Panc1 (cell line): ENCODE measurements at regions not wholly inside any gene's neighbourhood (a gene's known extent, or its start where the extent isn't known, plus 50 kb on each side); places are given as distances from the start of the nearest gene placed in this dataset.

Source experiments
- ATAC-seq: fragments of 200-7000 bp; cut with Tn5 transposase; 2 replicates; pipeline ENCODE4 v1.9.1; 2020; ENCODE audit warnings: mild to moderate bottlenecking, moderate library complexity
- BruUV-seq: library from RNA; stranded (reverse); fragments of 400-500 nt; replicated peaks from 2 replicates; lab custom pipeline; 2021; lab: Mats Ljungman, UMichigan
- CTCF ChIA-PET: fragments of 300-600 bp; sonication (Branson Sonifier 250); formaldehyde crosslinking; loops from one replicate; lab custom pipeline; 2022; ENCODE audit warnings: antibody characterized with exemption; lab: Charles Lee
- POLR2A ChIA-PET: fragments of 300-600 bp; sonication (Branson Sonifier 250); formaldehyde crosslinking; loops from one replicate; lab custom pipeline; 2022; ENCODE audit warnings: antibody characterized with exemption; lab: Charles Lee
- DNase-seq: peaks from one replicate; pipeline ENCODE4 v3.0.0-alpha.2; 2010; ENCODE audit warnings: low read depth, low spot score
- H3K27ac ChIP-seq: 2 replicates; pipeline ENCODE4 v1.5.1; 2011; ENCODE audit warnings: mild to moderate bottlenecking, low read length, inconsistent platforms
- H3K27me3 ChIP-seq: fragments of 200-500 bp; sonication (Bioruptor generic); 2 replicates; pipeline ENCODE4 v1.6.0; 2014; ENCODE audit warnings: low read length, inconsistent platforms; ENCODE audit not compliant: control insufficient read depth, insufficient read depth
- H3K36me3 ChIP-seq: fragments of 200-500 bp; sonication (Bioruptor generic); 2 replicates; pipeline ENCODE4 v1.5.1; 2014; ENCODE audit warnings: inconsistent platforms, mild to moderate bottlenecking, low read length, moderate library complexity; ENCODE audit not compliant: control insufficient read depth, insufficient read depth
- H3K4me1 ChIP-seq: 2 replicates; pipeline ENCODE4 v1.5.1; 2011; ENCODE audit warnings: inconsistent platforms, mild to moderate bottlenecking, low read length, moderate library complexity; ENCODE audit not compliant: control insufficient read depth, insufficient read depth
- H3K4me3 ChIP-seq, 2 experiments: 2 replicates each; pipeline ENCODE4 v1.5.1; 2011 to 2012; ENCODE audit warnings: low read depth in 2 of 2, low read length in 2 of 2, mild to moderate bottlenecking in 2 of 2, inconsistent platforms in 1 of 2, moderate library complexity in 1 of 2
- H3K9me3 ChIP-seq: fragments of 200-500 bp; sonication (Bioruptor generic); 2 replicates; pipeline ENCODE4 v1.5.1; 2014; ENCODE audit warnings: low read depth, mild to moderate bottlenecking, inconsistent platforms, low read length, moderate library complexity; ENCODE audit not compliant: control insufficient read depth, insufficient read depth
- POLR2AphosphoS5 ChIP-seq: IDR thresholded peaks from 2 replicates; pipeline ENCODE4 v1.6.1; 2012; ENCODE audit warnings: mild to moderate bottlenecking, low read depth, low read length, moderate library complexity
- SIN3A ChIP-seq: IDR thresholded peaks from 2 replicates; pipeline ENCODE4 v1.6.1; 2012; ENCODE audit warnings: low read depth, mild to moderate bottlenecking, low read length, moderate library complexity, borderline replicate concordance; ENCODE audit not compliant: insufficient read depth
- TCF7L2 ChIP-seq: IDR thresholded peaks from 2 replicates; pipeline ENCODE4 v1.6.1; 2011; ENCODE audit warnings: mild to moderate bottlenecking, low read depth, low read length, inconsistent platforms
- in situ Hi-C: cut with HindIII; loops from 2 replicates; pipeline ENCODE4 v1.10.0; 2016; ENCODE audit warnings: low sequenced_read_pairs, low pct_unique_long_range_greater_than_20kb
- intact Hi-C: fragments of 100-400 bp; cut with micrococcal nuclease; formaldehyde crosslinking; loops from one replicate; pipeline ENCODE4 v1.10.0; 2022; ENCODE audit not compliant: unreplicated experiment
- TF ChIP-seq, protein P1 (sequence below): fragments of 450-650 bp; IDR thresholded peaks from 2 replicates; pipeline ENCODE4 v1.5.1; 2017; ENCODE audit warnings: mild to moderate bottlenecking
- TF ChIP-seq, protein P2 (sequence below), 2 experiments: IDR thresholded peaks; 2 replicates each; pipeline ENCODE4 v1.6.1; 2011 to 2012; ENCODE audit warnings: low read depth in 2 of 2, control low read depth in 1 of 2, low read length in 1 of 2, mild to moderate bottlenecking in 1 of 2, moderate library complexity in 1 of 2; ENCODE audit not compliant: insufficient read depth in 1 of 2

DNA sequence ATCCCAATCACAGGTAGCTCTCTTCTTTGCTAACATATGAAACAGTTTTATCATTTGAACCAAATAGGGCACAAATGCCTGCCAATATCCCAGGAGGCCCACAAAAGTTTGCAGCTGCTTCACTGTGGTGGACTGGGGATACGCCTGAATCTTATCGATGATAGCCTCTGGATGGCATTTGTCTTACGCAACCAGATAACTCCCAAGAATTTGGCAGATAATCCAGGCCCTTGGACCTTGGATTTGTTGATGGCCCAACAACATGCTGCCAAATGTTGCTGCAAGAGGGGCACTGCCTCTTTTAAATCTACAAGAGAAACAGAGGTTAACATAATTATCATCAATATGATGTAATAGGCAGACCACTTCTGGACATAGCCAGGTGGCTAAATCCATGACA is 587.1 kb upstream of the LRRTM4 start:
- Histone ChIP-seq H3K27ac (no peak overlapping the region), H3K4me3 (no peak overlapping the region), H3K9me3 (no peaks in the 10 kb centered on the region), H3K27me3 (no peaks in the 10 kb centered on the region), H3K36me3 (no peaks in the 10 kb centered on the region), H3K4me1 (no peaks in the 10 kb centered on the region)
- no TSS peak for BruUV-seq
- ATAC-seq, result no peak
- no peak for DNase-seq
- ChIA-PET POLR2A (interaction anchor here (0.6 kb wide), 1 partner anchor 192 kb away, joined by 6 read pairs; no protein-coding TSS in a partner anchor), CTCF (no interaction called here)
- in situ Hi-C loops, result no loop called here
- TF ChIP-seq TCF7L2 (no peak), POLR2AphosphoS5 (no peak), SIN3A (no peak)
- TF ChIP-seq, protein P1, sequence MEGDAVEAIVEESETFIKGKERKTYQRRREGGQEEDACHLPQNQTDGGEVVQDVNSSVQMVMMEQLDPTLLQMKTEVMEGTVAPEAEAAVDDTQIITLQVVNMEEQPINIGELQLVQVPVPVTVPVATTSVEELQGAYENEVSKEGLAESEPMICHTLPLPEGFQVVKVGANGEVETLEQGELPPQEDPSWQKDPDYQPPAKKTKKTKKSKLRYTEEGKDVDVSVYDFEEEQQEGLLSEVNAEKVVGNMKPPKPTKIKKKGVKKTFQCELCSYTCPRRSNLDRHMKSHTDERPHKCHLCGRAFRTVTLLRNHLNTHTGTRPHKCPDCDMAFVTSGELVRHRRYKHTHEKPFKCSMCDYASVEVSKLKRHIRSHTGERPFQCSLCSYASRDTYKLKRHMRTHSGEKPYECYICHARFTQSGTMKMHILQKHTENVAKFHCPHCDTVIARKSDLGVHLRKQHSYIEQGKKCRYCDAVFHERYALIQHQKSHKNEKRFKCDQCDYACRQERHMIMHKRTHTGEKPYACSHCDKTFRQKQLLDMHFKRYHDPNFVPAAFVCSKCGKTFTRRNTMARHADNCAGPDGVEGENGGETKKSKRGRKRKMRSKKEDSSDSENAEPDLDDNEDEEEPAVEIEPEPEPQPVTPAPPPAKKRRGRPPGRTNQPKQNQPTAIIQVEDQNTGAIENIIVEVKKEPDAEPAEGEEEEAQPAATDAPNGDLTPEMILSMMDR, result no peak
- TF ChIP-seq, protein P2, sequence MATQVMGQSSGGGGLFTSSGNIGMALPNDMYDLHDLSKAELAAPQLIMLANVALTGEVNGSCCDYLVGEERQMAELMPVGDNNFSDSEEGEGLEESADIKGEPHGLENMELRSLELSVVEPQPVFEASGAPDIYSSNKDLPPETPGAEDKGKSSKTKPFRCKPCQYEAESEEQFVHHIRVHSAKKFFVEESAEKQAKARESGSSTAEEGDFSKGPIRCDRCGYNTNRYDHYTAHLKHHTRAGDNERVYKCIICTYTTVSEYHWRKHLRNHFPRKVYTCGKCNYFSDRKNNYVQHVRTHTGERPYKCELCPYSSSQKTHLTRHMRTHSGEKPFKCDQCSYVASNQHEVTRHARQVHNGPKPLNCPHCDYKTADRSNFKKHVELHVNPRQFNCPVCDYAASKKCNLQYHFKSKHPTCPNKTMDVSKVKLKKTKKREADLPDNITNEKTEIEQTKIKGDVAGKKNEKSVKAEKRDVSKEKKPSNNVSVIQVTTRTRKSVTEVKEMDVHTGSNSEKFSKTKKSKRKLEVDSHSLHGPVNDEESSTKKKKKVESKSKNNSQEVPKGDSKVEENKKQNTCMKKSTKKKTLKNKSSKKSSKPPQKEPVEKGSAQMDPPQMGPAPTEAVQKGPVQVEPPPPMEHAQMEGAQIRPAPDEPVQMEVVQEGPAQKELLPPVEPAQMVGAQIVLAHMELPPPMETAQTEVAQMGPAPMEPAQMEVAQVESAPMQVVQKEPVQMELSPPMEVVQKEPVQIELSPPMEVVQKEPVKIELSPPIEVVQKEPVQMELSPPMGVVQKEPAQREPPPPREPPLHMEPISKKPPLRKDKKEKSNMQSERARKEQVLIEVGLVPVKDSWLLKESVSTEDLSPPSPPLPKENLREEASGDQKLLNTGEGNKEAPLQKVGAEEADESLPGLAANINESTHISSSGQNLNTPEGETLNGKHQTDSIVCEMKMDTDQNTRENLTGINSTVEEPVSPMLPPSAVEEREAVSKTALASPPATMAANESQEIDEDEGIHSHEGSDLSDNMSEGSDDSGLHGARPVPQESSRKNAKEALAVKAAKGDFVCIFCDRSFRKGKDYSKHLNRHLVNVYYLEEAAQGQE (IDR thresholded peaks at IDR 0.05; ENCODE audit: insufficient read depth in 1 of 2, low read depth in 2 of 2, low read length in 1 of 2), result no peak
- intact Hi-C loops, result no loop called here

DNA sequence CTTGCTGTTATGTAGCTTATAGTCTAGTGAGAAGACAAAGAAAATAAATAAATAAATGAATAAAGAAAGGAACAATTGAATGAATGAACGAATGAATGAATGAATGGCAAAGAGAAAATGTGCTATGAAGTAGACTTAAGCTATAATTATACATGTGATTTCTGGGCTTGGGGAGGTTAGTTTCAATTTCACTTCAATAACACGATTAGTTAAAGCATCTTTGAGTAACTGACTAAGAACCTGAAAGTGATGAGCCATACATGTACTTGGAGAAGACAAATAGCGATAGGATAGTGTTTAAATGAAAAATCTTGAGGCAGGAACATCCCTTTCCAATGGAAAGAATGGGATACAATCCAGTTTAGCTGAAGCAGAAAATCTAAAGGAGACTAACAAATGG is 593.1 kb upstream of the LRRTM4 start:
- DNase-seq, result no peak
- no peaks in the 10 kb centered on the region for H3K9me3 ChIP-seq
- no peaks in the 10 kb centered on the region for H3K36me3 ChIP-seq
- no peaks in the 10 kb centered on the region for H3K4me1 ChIP-seq
- H3K4me3 ChIP-seq, result no peak overlapping the region
- intact Hi-C loops, result no loop called here
- in situ Hi-C loops, result no loop called here
- H3K27ac ChIP-seq, result no peak overlapping the region
- H3K27me3 ChIP-seq, result no peaks in the 10 kb centered on the region
- no peak for ATAC-seq
- CTCF ChIA-PET, result no interaction called here
- TF ChIP-seq, protein P2 (IDR thresholded peaks at IDR 0.05; ENCODE audit: insufficient read depth in 1 of 2, low read depth in 2 of 2, low read length in 1 of 2), result no peak
- TF ChIP-seq, protein P1, result no peak
- no peak for TF ChIP-seq TCF7L2
- TF ChIP-seq SIN3A, result no peak
- TF ChIP-seq POLR2AphosphoS5, result no peak
- POLR2A ChIA-PET, result no interaction called here
- BruUV-seq, result no TSS peak
